ENCODE measurements at regions not wholly inside any gene's neighbourhood (a gene's known extent, or its start where the extent isn't known, plus 50 kb on each side); places are given as distances from the start of the nearest gene placed in this dataset.

DNA sequence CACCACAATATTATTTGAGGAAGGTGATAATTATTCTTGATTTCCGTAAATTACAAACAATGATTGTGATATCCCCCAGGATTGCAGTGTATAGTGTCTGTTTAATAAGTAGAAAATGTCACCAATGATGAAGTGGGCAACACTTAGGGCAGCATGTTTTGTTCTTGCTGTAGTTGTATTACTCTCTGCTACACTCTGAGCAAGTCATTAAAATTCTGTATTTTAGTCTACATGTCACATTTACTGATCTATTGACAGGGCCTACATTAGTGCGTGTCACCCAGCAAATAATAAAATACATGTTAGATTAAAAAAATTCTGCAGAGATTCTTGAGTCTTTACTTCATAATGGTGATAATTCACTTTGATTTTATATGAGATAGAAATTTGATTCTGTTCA lies 247.6 kb downstream of the TMX3 start:
- DNase-seq (ENCODE audit: low read depth in 2 of 2): no peak

DNA sequence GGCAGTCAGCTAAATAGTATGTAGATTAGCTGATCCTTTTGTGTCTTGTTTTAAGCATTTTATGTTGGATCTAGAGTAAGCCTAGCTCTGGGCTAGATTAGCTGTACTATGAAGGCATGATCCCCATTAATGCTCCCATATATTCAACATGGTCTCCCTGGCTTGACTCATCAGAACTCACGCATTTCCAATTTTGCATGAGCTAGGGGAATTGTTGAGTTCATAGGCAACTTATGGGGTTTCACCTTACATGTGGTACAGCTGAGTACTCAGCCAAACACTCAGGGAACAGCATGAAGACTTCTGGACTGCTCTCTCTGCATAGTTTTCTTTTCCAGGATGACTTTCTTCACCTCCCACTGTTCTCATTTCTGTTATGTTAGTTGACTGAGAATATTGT lies 248.2 kb downstream of the TMX3 start:
- no peak for DNase-seq (ENCODE audit: low read depth in 2 of 2)

DNA sequence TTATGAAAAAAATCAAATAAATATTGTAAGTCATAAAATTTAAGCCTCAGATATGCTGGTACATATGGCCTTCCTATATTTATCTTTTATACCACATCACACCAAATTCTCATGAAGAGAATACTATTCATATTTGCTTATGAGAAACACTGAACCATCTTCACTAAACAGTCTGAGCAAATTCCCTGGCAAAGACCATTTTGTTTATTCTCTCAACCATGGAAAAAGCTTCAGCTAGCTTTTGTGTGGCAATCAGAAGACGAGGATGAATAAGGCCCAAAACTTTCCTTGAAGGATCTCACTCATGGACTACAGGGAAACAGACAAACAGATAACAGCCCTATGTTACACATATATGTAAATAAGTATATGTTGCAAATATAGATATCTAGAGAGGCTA lies 252.1 kb downstream of the TMX3 start:
- DNase-seq (ENCODE audit: low read depth in 2 of 2): no peak

DNA sequence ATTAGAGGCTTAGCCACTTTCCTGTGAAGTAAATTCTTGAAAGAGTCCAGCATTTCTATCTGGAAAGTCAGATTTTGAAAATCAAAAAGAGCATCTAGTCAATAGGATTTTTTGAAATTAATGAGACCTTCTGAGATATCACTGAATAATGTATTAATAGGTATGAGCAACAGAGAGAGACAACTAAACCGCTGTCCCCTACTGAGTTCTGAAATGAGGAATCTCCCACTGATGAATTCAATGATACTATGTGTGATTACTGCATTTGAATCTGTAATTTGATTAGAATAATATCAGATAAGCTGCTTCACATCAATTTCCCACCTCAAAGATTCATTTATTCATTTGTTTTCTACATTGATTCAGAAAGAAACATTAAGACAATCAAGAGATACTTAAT lies 252.8 kb downstream of the TMX3 start:
- DNase-seq (ENCODE audit: low read depth in 2 of 2): no peak

DNA sequence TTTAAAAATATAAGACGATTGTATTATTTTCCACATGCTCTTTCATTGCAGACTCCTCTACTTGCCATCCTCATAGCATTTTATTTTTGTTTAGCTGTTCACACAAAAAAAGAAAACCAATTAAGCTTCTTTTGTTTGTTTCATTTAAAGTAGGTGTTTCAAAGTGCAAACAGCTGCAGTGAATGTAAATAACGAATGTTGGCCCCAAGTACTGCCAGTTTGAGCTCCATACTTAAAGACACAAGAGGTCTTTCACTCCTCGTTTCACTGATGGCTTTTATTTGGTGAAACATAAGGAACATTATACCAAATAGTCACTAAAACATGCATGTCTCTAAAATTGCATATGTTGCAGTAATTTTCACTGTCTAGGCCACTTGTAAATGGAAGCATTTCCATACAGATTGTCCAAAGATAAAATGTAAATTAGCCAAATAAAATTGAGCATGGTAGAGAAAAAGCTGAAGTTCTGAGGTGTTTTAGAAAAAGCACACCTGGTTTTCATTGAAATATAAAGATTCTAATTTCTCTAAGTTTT lies 253.4 kb downstream of the TMX3 start:
- no peak for DNase-seq (ENCODE audit: low read depth in 2 of 2)

DNA sequence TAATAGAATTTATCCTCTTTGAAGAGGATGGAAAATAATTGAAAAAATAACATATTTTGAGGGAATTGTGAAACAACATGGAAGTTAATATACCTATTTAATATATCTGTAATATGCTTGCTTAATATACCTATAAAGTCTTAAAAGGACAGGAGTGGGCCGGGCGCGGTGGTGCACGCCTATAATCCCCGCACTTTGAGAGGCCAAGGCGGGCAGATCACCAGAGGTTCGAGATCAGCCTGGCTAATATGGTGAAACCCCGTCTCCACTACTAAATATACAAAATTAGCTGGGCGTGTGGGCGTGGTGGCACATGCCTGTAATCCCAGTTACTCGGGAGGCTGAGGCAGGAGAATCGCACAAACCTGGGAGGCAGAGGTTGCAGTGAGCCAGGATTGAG lies 254.9 kb downstream of the TMX3 start:
- DNase-seq (ENCODE audit: low read depth in 2 of 2): no peak

DNA sequence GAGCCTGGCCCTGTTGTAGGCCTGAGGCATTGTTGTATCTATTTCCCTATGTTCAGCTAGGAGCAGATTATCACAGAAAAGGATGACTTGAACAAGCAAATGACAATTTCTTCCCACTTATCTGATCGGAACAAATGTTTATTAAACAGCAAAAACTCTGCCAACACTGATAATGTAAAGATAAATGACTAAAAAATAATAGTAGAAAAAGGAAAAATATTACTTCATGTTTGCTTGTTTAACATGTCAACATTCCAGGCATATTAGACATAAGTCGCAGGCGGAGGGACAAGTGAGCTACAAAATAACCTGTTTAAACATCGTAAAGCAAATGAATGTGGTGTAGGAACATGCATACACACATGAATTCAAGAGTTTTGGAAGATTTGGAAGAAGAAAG lies 257.9 kb downstream of the TMX3 start:
- DNase-seq (ENCODE audit: low read depth in 2 of 2): no peak

DNA sequence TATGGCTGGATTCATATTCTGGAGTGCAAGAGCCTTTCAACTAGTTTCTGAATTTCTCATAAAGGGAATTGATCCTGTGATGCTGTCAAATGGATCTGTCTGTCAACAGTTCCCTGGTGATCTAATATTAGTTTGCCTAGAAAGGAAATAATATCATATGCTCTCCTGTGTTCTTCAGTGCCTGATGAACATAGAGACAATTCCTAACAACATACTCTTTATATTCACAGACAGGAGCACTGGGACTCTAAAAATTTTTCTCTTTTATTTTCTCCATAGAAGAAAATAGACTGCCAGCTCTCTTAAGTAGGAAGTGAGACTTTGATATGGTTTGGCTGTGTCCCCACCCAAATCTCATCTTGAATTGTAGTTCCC lies 259.7 kb downstream of the TMX3 start:
- DNase-seq (ENCODE audit: low read depth in 2 of 2): no peak

DNA sequence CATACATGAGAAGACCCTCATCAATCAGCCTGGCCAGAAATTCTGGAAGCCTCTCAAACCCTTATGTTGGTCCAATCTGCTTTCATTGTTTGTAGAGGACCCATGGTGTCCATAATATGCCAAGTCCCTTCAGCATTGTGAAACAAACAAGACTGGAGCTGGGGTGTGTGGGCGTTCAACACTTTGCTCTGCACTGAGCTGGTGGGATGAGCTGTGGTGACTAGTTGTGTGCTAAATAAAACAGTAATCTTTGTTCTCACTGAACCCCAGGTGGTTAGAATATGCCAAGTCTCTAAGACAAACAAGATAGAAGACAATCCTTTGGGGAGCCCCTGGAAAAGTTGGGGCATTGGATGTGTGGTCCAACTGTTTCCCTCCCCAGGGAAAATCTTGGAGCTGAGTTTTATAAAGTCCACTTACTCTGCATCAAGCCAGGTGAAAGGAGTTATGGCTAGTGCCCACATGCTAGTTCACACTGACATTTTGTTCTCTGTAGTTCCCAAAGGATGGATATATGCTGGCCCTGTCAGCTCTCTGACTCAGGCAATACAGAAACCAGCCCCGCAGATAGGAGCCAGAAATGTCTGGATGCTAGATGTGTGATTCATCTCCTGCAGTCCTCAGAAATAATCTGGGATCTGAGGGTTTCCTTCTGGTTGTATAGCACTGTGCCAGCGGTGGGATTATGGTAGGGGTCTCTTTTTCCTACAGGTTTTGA lies 260.2 kb downstream of the TMX3 start:
- peak in 1 of 2 experiments; percentile 36 for DNase-seq (ENCODE audit: low read depth in 2 of 2)

DNA sequence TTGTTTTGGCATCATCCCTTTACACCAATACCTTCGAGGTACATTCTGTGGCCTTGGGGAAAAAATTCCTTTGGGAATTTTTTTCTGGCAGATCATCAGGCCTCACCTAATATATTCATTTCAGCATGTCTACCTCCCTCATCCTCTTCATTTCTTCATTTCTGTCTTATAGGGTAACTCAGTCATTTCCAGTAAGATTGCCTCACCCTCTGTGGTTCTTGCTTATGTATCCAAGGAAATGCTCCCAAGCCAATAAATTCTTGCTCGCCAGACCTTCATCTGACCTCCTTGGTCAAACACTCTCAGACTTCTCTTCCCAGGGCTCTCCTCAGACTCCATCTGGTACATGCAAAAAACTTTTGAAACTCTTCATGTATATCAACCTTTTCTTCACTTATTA lies 265.6 kb downstream of the TMX3 start:
- DNase-seq (ENCODE audit: low read depth in 2 of 2): peak; percentile 74 to 76

DNA sequence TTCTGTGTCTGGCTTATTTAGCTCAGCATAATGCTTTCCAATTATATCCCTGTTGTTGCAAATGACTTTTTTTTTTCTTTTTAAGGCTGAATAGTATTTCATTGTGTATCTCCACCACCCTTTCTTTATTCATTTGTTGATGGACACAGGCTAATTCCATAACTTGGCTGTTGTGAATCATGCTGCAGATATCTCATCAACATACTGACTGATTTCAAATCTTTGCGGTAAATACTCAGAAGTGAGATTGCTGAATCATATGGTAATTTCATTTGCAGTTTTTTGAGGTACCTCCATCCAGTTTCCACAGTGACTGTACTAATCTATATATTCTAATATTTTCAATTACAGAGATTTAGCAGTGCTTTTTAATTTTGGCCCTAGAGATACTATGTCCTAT lies 266.2 kb downstream of the TMX3 start:
- peak; percentile 64 to 68 for DNase-seq (ENCODE audit: low read depth in 2 of 2)

DNA sequence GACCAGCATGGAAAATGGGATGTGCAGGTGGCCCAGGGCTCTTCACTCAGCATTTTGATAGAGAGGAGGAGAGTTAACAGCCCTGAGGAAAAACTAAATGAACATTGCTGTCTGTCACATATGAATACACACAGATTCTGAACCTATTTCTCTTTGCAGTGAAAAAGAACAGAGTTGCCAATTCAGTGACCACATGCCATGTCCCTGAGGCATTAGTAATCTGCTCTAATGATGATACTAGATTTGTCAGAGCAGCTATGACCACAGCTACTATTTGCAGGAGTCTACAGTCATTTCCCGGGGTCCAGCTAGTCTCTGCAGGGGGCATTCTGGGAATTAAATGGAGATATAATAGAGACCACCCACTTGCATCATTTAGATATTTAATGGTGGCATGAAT lies 267.6 kb downstream of the TMX3 start:
- no peak for DNase-seq (ENCODE audit: low read depth in 2 of 2)

DNA sequence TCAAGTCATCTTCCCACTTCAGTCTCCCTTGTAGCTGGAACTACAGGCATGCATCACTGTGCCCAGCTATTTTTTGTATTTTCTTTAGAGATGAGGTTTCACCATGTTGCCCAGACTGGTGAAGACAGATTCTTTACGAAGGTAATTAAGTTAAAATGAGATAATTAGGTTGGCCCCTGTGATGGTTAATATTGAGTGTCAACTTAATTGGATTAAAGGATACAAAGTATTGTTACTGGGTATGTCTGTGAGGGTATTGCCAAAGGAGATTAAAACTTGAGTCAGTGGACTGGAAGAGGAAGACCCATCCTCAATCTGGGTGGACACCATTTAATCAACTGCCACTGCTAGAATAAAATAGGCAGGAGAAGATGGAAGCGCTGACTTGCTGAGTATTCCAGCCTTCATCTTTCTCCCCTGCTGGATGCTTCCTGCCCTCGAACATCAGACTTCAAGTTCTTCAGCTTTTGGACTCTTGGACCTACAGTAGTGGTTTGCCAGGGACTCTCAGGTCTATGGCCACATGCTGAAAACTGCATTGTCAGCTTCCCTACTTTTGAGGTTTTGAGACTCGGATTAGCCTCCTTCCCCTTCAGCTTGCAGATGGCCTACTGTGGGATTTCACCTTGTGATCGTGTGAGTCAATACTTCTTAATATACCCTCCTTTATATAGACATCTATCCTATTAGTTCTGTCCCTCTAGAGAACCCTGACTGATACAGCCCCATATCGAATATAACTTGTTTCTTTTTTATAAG lies 269.1 kb downstream of the TMX3 start:
- no peak for DNase-seq (ENCODE audit: low read depth in 2 of 2)

DNA sequence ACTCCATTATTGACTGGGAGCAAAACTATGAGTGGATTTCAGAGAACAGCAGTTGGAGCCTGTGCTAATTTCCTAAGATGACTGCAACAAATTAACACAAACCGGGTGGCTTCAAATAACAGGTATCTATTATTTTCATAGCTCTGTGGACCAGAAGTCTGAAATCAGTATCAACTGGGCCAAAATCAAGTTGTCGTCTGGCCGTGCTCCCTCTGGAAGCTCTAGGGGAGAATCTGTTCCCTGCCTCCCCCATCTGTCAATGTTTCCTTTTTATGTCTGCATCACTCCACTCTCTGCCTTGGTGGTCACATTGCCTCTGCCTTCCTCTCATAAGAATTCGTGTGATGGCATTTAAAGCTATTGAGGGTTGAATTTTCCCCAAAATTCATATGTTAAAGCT lies 269.8 kb downstream of the TMX3 start:
- DNase-seq (ENCODE audit: low read depth in 2 of 2): no peak

DNA sequence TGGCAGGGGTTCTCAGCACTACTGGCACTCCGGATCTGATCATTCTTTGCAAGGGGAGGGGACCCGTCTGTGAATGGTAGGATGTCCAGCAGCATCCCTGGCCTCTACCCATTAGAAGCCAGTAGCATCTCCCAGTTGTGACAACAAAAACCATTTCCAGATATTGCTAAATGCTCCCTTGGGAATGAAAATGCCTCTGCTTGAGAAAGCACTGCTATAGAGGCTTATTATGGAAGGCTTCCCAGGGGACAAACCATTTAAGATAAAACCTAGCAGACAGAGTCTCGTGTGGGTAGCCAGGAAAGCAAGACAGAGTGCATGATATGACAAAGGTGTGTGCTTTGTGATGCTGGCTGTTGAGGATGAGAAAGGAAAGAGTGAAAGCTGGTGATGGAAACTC lies 273.7 kb downstream of the TMX3 start:
- DNase-seq (ENCODE audit: low read depth in 2 of 2): no peak

DNA sequence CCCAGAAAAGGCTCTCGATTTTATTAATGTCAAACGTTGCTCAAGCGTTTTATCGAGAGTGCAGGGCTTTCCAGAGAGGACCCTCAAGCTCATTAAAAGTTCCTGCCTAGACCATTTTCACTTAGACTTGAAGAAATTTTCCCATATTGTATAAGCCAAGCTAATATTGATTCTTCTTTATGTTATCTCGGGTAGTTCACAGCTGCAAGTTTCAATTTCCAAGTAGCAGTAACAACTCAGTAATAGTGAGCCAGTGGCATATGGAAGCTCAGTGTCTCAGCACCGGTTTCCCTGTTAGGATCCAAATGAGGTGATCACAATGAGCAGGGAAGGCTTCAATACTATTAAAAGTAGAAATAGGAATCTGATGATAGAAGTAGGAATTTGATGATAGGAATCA lies 274.5 kb downstream of the TMX3 start:
- DNase-seq (ENCODE audit: low read depth in 2 of 2): no peak

DNA sequence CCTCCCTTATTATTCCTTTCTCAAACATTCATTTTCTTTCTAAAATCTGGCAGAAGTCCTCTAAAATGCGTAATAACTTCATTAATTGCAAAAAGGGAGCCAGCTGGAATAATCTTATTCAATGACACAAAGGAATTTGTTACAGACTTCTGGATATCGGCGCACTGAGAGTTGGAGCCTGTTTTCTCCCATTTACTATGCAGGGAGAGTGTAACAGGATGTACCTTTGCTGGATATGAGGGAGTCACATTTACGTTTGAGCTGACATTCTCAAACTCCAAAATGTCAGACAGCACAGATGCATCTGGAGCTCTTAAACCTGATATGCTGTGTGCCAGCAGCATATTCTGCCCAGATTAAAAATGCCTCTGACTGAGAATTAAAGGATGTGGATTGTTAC lies 275.3 kb downstream of the TMX3 start:
- no peak for DNase-seq (ENCODE audit: low read depth in 2 of 2)

DNA sequence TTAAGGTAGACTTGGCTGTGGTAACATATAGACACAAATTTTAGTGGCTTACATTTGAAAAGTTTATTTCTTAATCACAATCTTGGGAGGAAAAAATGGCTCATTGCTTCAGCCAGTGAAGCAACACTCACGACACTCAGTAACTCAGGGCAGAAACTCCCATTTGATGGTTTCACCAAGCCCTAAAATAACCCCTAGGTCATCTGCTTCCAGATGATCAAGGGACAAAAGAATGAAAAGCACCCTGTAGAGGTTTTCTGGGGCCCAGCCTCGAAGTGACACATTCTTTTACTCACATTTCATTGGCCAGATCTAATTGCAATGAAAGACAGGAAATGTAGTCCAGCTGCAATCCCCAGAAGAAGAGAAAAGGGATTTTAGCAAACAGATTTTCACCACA lies 275.9 kb downstream of the TMX3 start:
- peak; percentile 74 to 79 for DNase-seq (ENCODE audit: low read depth in 2 of 2)

DNA sequence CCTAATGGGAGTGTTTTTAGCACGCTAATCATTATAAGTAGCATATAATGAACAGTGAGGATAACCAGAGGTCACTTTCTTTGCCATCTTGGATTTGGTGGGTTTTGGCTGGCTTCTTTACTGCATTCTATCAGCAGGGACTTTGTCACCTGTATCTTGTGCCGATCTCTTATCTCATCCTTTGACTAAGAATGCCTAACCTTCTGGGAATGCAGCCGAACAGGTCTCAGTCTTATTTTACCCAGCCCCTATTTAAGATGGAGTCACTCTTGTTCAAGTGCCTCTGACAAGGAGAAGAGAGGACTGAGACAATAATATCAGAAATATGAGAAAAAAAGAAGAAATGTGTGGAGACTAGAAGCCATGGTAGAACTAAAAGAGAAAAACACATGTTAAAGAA lies 276.4 kb downstream of the TMX3 start:
- DNase-seq (ENCODE audit: low read depth in 2 of 2): no peak

DNA sequence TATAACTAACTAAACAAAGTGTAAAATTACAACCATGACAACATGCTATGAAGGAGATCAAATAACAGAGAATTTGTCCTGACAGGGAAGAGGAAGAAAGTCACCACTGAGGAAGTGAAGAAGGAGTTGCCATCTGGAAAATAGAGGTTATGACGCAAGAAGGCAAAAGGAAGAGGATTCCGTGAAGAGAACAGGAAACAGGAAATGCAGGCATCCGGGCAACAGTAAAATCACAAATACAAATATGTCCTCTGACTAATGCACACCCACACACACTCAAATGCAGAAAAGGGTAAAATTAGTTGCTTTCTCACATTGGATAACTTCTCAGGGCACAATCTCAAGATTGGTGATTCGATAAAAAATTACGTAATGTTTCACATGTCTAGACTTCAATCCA lies 278.4 kb downstream of the TMX3 start:
- no peak for DNase-seq (ENCODE audit: low read depth in 2 of 2)

DNA sequence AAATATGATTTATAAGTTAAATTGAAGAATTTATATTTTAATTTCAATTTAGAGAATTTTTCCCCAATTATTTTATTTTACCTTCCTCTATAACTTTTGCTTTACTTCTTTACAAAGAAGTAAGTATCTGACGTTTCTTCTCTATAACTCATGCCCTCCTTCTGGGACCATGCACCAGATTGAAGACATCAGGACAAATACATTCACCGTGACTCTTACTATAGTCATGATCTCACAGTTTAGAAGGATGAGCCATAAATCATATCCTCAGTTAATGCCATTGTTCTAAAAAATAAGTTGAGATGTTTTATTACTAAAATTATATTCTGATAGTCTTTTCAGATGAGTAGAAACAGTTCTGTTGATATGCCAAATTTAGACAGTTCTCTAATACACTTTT lies 279.3 kb downstream of the TMX3 start:
- no peak for DNase-seq (ENCODE audit: low read depth in 2 of 2)

DNA sequence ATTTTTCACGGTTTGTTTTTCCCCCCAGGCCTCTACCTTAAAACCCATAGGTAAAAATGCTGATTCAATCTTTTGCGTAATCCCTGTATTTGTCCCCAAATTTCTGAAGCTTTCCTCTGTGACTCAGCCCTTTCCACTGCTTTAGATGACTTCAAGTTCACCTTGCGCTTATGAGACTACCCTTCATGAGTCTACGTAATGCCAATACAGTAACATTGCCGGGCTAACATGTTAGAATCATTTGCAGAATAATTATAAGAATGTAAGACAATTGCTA lies 283.0 kb downstream of the TMX3 start:
- no peak for DNase-seq (ENCODE audit: low read depth in 2 of 2)

DNA sequence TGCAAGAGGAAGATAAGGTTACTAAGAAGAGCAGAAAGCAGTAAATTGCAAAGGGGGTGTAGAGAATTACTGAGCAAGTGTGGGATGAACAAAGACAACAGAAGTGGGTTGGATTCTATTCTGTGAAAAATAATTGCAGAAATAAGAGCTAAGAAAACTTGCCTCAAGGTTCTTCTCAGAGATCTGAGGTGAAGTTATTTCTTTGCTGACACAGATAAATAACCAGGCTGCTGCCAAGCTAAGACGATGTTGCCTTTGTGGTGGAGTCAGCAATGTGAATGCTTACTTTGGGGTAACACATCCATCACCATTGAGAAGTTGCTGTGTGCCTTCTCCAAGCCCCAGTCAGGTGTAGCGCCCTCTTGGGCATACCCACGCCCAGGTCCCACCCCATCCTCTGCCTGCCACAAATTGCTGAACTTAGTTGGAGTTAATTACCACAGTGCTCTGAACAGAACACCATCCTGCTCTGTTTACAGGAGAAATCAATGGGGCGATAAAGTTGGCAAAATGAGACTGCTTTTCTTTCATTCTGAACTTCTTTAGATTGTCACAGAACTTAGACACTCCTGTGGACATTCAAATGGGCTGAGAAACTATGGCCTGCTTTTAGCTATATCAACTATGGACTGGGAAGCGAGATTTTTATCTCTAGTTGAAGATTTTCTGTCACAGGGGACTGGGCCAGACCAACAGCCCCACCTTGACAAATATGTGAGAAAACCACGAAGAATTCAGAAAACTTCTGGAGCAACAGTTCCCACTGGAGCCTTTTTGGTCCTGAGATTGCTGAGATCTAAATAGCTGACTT lies 283.6 kb downstream of the TMX3 start:
- DNase-seq (ENCODE audit: low read depth in 2 of 2): no peak
